ENCODE measurements at regions not wholly inside any gene's neighbourhood (a gene's known extent, or its start where the extent isn't known, plus 50 kb on each side); places are given as distances from the start of the nearest gene placed in this dataset.
"Not testable (repeated sequence)": the region's sequence is repeated elsewhere in the genome, so short reads cannot be mapped to it uniquely, and the experiment has no call there.

DNA sequence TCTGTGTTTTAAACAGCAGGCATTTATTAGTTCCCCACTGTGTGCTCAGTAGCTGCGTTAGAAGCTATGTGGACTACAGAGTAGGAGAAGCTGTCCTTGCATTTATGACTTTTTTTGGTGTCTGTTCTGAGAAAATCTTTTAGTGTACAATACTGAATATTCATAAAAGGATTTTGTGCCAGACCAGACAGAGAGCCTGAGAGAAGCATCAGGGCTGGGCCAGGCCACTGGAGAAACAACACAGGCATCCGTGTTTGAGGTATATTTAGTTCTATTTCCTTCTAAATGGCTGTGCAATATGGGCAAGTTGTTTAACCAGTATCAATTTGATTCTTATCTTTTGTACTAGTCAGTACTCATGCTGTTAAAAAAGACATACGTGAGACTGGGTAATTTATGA is 182.8 kb downstream of the SH2D4B start:
- TF ChIP-seq, protein P1, sequence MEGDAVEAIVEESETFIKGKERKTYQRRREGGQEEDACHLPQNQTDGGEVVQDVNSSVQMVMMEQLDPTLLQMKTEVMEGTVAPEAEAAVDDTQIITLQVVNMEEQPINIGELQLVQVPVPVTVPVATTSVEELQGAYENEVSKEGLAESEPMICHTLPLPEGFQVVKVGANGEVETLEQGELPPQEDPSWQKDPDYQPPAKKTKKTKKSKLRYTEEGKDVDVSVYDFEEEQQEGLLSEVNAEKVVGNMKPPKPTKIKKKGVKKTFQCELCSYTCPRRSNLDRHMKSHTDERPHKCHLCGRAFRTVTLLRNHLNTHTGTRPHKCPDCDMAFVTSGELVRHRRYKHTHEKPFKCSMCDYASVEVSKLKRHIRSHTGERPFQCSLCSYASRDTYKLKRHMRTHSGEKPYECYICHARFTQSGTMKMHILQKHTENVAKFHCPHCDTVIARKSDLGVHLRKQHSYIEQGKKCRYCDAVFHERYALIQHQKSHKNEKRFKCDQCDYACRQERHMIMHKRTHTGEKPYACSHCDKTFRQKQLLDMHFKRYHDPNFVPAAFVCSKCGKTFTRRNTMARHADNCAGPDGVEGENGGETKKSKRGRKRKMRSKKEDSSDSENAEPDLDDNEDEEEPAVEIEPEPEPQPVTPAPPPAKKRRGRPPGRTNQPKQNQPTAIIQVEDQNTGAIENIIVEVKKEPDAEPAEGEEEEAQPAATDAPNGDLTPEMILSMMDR (IDR thresholded peaks at IDR 0.05; ENCODE audit: control insufficient read depth, extremely low read depth, insufficient read depth) = no peak
- no peak overlapping the region for H3K4me3 ChIP-seq (ENCODE audit: low read depth, low read length)
- no peak for DNase-seq (ENCODE audit: low read depth)

GRCh38 chr10:80728354-80728753 is 190.7 kb downstream of the SH2D4B start:
- not testable (repeated sequence) for H3K4me3 ChIP-seq (ENCODE audit: low read depth, low read length); DNase-seq (ENCODE audit: low read depth)

- TF ChIP-seq, protein P1 (IDR thresholded peaks at IDR 0.05; ENCODE audit: control insufficient read depth, extremely low read depth, insufficient read depth) = no peak
- no peak for DNase-seq (ENCODE audit: low read depth)
- H3K4me3 ChIP-seq (ENCODE audit: low read depth, low read length) = no peak overlapping the region
Observed at GRCh38 chr10:80729896-80730295, 192.2 kb downstream of the SH2D4B start.

DNA sequence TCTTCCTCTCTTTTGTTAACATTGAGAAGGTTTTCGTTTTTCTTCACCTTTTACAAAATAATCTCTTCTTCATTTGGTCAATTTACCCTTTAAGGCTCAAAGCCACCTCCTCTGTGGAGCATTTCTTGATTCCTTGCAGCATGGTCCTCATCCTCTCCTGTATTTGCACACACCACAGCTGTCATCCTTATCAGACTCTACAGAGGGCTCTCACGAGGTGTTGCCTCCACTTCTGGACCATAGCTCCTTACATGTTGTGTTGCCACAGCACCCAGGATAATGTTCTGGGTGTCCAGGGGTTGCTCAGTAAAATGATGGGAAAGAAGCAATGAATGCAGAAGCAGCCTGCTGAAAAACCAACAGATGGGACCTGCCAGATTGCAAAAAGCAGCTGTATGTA is 192.8 kb downstream of the SH2D4B start:
- TF ChIP-seq, protein P1 (IDR thresholded peaks at IDR 0.05; ENCODE audit: control insufficient read depth, extremely low read depth, insufficient read depth) = no peak
- no peak for DNase-seq (ENCODE audit: low read depth)
- no peak overlapping the region for H3K4me3 ChIP-seq (ENCODE audit: low read depth, low read length)

DNA sequence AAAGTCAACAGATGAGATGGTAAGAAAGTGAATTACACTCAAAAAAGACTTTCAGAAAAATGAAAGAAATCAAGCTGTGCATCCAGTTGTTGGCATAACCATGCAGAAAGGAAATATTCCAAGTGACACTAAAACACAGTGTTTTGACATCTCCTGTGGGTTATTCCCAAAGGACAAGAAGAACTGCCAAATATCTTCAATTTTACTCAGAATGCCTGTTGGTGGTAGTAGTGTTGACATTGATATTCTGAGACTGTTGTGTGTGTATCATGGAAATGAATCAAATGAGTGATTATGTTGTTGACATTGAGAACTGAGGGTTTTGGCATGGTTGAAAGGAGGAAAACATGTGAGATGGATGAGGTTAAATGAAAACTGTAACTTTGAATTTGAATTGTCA is 196.9 kb downstream of the SH2D4B start:
- TF ChIP-seq, protein P1 (IDR thresholded peaks at IDR 0.05; ENCODE audit: control insufficient read depth, extremely low read depth, insufficient read depth) = no peak
- no peak overlapping the region for H3K4me3 ChIP-seq (ENCODE audit: low read depth, low read length)
- no peak for DNase-seq (ENCODE audit: low read depth)

DNA sequence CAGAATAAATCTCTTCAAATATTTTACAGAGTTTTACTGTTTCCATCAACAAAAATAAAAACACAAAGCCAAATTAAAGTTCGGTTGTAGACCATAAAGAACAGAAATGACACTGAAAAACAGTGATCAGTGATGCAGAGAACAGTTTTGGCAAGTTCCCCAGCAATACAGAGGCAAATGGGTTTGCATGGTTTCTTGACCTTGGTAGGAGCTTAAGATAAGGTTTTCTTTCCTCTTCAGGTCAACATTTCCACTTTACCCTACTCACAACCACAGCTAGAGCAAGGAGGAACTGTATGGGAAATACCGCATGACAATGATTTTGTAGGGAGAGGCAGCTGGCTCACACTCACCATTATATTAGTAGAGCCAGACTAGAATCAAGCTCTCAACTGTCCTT is 199.5 kb downstream of the SH2D4B start:
- no peak overlapping the region for H3K4me3 ChIP-seq (ENCODE audit: low read depth, low read length)
- TF ChIP-seq, protein P1 (IDR thresholded peaks at IDR 0.05; ENCODE audit: control insufficient read depth, extremely low read depth, insufficient read depth) = no peak
- DNase-seq (ENCODE audit: low read depth) = no peak

- DNase-seq (ENCODE audit: low read depth) = no peak
- H3K4me3 ChIP-seq (ENCODE audit: low read depth, low read length) = no peak overlapping the region
- TF ChIP-seq, protein P1 (IDR thresholded peaks at IDR 0.05; ENCODE audit: control insufficient read depth, extremely low read depth, insufficient read depth) = no peak
Observed at GRCh38 chr10:80739328-80739727, 201.6 kb downstream of the SH2D4B start.

Data from LNCaP clone FGC (cell line).